HG03135 (cell line): ENCODE measurements at regions not wholly inside any gene's neighbourhood (a gene's known extent, or its start where the extent isn't known, plus 50 kb on each side); places are given as distances from the start of the nearest gene placed in this dataset.
"Not testable (repeated sequence)": the region's sequence is repeated elsewhere in the genome, so short reads cannot be mapped to it uniquely, and the experiment has no call there.

Experiments used
- ATAC-seq: cut with Tn5 transposase; IDR thresholded peaks from one replicate; pipeline ENCODE4 v1.9.1; 2021; ENCODE audit warnings: mild to moderate bottlenecking, moderate library complexity; ENCODE audit not compliant: unreplicated experiment

DNA sequence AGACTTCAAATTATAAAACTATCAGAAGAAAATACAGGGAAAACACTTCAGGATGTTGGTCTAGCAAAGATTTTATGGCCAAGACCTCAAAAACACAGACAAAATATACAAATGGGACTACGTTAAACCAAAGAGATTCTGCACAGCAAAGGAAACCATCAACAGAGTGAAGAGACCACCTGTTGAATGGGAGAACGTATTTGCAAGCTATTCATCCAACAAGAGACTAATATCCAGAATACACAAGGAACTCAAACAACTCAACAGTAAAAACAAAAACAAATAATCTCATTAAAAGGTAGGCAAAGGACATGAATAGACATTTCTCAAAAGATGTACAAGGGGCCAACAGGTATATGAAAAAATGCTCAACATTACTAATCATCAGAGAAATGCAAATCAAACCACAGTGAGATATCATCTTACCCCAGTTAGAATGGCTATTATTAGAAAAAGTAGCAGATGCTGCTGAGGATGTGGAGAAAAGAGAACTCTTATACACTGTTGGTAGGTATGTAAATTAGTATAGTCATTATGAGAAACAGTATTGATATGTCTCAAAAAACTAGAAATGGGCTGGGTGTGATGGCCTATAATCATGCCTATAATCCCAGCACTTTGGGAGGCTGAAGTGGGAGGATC is 112.6 kb downstream of the LRIG2 start:
- peak; percentile 96 for ATAC-seq

- no peak for ATAC-seq
Observed at GRCh38 chr1:113190078-113190477, 117.1 kb downstream of the LRIG2 start.

GRCh38 chr1:113190930-113191329 is 117.9 kb downstream of the LRIG2 start:
- no peak for ATAC-seq

DNA sequence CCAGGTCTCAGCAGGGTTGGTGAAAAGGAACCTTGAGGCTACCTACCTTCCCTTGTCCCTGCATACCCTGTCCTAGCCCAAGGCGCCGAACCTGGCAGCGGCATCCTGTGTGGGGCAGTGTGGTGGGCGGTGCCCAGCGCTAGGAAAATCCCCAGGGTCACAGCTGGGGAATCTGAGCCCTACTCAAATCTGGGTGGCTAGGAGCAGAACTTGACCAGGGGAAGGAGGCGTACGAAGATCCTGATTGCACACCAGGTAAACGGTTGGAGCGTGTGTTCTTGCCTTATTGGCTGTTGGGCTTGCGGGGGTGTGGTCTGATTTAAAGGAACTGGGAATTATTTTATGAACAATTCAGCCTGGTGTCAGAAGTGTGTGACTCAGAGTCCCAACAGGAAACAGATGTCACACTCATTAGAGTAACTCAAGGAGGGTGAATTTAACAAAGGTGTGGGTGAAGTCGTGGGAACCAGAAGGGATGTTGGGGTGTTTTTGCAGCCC is 118.6 kb downstream of the LRIG2 start:
- ATAC-seq, result no peak

- ATAC-seq, result no peak
Observed at GRCh38 chr1:113192242-113192641, 119.2 kb downstream of the LRIG2 start.

- ATAC-seq, result no peak
Observed at GRCh38 chr1:113192980-113193379, 120.0 kb downstream of the LRIG2 start.

- ATAC-seq, result no peak
Observed at GRCh38 chr1:113194846-113195830, 122.1 kb downstream of the LRIG2 start.

GRCh38 chr1:113197719-113198330 is 124.8 kb downstream of the LRIG2 start:
- ATAC-seq, result no peak

DNA sequence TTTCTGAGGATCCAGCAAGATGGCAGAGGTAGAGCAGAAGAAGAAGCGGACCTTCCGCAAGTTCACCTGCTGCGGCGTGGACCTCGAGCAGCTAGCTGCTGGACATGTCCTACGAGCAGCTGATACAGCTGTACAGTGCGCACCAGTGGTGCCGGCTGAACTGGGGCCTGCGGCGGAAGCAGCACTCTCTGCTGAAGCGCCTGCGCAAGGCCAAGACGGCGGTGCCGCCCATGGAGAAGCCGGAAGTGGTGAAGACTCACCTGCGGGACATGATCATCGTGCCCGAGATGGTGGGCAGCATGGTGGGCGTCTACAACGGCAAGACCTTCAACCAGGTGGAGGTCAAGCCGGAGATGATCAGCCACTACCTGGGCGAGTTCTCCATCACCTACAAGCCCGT is 125.8 kb downstream of the LRIG2 start:
- ATAC-seq, result no peak

- no peak for ATAC-seq
Observed at GRCh38 chr1:113199760-113200455, 126.9 kb downstream of the LRIG2 start.

GRCh38 chr1:113201560-113201959 is 128.6 kb downstream of the LRIG2 start:
- no peak for ATAC-seq

DNA sequence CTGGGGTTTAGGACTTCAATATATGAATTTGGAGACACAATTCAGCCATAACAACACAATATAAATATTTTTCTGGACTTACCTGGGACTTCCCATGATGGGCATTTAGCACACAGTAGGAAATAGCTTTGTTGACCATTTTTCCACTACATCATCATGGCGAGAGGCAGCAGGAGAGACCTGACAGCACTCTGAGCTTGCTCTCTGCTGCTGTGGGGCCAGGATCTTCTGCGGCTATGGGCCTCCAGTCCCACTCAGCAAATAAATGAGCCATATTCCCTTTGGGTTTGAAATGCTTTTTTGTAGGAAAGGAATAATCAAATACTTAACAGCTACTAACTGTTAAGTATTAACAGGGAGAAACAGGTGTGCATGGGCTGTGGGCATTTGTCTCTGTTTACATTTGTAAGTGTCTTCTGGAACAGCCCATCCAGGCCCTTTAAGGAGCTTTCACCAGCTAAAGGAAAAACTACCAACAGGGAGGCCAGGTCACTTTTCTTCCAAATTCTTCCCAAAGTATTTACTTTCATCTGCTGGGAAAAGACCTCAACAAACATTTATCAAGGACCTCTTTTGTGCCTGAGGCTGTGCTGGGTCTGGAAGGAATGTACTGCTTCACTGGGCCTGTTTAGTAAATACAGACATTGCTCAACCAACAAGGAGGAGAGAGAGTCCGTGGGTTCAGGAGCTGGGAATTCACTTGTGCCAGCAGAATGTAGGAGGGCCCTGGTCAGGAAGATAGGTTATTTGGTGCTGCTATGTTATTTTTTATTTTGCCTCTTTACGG is 133.2 kb downstream of the LRIG2 start:
- ATAC-seq, result no peak

DNA sequence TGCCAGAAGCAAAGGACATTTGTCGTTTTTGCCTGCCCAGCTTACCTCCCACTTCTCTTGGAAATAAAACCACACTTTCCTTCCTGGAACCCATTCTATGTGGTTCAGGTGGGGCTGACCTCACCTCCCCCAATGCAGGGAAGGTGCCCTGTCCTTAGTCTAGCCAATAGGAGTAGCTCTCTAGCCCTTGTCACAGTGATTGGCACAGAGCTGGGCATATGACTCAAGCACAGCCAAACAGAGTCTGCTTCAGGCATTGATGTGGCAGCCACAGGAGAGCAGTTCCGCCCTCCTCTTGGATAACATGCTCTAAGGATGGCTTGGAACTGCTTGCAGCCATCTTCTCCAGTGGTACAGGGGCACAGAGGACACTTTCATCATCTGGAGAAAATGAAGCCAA is 134.0 kb downstream of the LRIG2 start:
- ATAC-seq, result no peak

DNA sequence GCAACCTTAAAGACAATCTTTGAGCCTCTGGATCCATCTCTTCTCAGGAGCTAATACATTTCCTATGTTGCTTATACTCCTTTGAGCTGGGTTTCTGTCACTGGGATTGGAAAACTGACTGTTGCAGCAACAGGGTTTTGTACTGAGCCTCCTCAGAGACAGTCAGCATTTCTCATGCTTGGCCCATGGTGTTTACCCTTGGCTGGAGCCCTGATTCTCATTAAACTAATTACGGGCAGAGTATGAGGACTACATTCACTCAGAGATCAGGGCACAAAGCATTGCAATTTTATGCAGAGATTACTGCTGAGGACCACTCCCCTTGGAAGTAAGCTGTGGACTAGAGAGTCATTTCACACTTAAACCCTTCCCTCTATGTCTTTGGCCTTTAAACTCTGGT is 134.5 kb downstream of the LRIG2 start:
- ATAC-seq, result no peak

DNA sequence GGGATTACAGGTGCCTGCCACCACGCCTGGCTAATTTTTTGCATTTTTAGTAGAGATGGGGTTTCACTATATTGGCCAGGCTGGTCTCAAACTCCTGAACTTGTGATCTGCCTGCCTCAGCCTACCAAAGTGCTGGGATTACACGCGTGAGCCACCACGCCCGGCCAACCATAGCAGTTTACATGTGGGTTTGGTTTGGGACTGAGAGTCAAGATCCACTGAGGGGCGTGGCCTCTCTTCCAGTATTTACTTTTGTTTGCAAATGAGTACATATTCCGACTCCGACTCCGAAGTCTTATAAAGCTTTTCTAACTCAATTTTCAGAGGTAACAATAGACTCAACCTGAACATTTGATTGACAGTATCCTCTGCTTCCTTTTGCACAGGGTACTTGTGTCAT is 135.4 kb downstream of the LRIG2 start:
- not testable (repeated sequence) for ATAC-seq

GRCh38 chr1:113210248-113210647 is 137.2 kb downstream of the LRIG2 start:
- no peak for ATAC-seq

- no peak for ATAC-seq
Observed at GRCh38 chr1:113211467-113211866, 138.5 kb downstream of the LRIG2 start.

GRCh38 chr1:113215015-113215414 is 142.0 kb downstream of the LRIG2 start:
- ATAC-seq, result no peak

- no peak for ATAC-seq
Observed at GRCh38 chr1:113216664-113217063, 143.7 kb downstream of the LRIG2 start.
